Psoas muscle (tissue), 7 donors: ENCODE measurements at regions not wholly inside any gene's neighbourhood (a gene's known extent, or its start where the extent isn't known, plus 50 kb on each side); places are given as distances from the start of the nearest gene placed in this dataset.

Source experiments
- ATAC-seq, 4 donors: fragments of 200-7000 bp; cut with Tn5 transposase; one replicate each; pipeline ENCODE4 v1.9.1; 2020; ENCODE audit warnings: moderate library complexity in 3 of 4, mild to moderate bottlenecking in 2 of 4
- DNase-seq, 2 donors: peaks; one replicate each; pipeline ENCODE4 v3.0.0-alpha.2; 2020
- H3K27ac ChIP-seq: fragments of 200-600 bp; one replicate; pipeline ENCODE4 v1.8.0; 2022
- H3K27me3 ChIP-seq, 3 donors: fragments of 200-600 bp in 1 of 3; one replicate each; pipeline versions ENCODE4 v1.6.1 to v1.8.0; 2013 to 2022; ENCODE audit warnings: low read length in 2 of 3, mild to moderate bottlenecking in 2 of 3, moderate library complexity in 1 of 3; ENCODE audit not compliant: insufficient read depth in 3 of 3
- H3K36me3 ChIP-seq, 2 donors: fragments of 200-600 bp in 1 of 2; one replicate each; pipeline versions ENCODE4 v1.6.1 to v1.8.0; 2013 to 2022; ENCODE audit warnings: low read depth in 1 of 2, mild to moderate bottlenecking in 1 of 2, moderate library complexity in 1 of 2; ENCODE audit not compliant: insufficient read depth in 1 of 2
- H3K4me1 ChIP-seq: fragments of 200-600 bp; one replicate; pipeline ENCODE4 v1.8.0; 2022
- H3K4me3 ChIP-seq: fragments of 200-600 bp; one replicate; pipeline ENCODE4 v1.8.0; 2022; ENCODE audit warnings: mild to moderate bottlenecking
- H3K9me3 ChIP-seq: fragments of 200-600 bp; one replicate; pipeline ENCODE4 v1.8.0; 2022
- WGBS, 3 donors: extraction: QIAGEN DNeasy Blood & Tissue Kit; methylation state at CpG; one replicate each; pipeline versions ENCODE4 v1.1.6 to v1.1.7; 2013; 5-methylcytosine and 5-hydroxymethylcytosine counted together
- intact Hi-C, 2 donors: fragments of 100-400 bp; cut with DNase I; formaldehyde crosslinking; loops; one replicate each; pipeline versions ENCODE4 v1.11.0 to v1.14.2; 2022
- TF ChIP-seq, protein P1 (sequence below): fragments of 200-600 bp; IDR thresholded peaks from one replicate; pipeline ENCODE4 v1.8.0; 2022; ENCODE audit warnings: antibody characterized with exemption
- donor health status: healthy with polysubstance abuse.
- donor health status: DM: no; HTN: no; CAD: no; lungs with moderate emphysema.
- donor health status: Bipolar disorder and iron deficiency.
- donor health status: healthy.
- donor health status: DM: yes; HTN: yes; CAD: no.
- donor health status: DM: no; HTN: no; CAD: no.
- donor health status: DM: yes; HTN: yes; CAD: no.

DNA sequence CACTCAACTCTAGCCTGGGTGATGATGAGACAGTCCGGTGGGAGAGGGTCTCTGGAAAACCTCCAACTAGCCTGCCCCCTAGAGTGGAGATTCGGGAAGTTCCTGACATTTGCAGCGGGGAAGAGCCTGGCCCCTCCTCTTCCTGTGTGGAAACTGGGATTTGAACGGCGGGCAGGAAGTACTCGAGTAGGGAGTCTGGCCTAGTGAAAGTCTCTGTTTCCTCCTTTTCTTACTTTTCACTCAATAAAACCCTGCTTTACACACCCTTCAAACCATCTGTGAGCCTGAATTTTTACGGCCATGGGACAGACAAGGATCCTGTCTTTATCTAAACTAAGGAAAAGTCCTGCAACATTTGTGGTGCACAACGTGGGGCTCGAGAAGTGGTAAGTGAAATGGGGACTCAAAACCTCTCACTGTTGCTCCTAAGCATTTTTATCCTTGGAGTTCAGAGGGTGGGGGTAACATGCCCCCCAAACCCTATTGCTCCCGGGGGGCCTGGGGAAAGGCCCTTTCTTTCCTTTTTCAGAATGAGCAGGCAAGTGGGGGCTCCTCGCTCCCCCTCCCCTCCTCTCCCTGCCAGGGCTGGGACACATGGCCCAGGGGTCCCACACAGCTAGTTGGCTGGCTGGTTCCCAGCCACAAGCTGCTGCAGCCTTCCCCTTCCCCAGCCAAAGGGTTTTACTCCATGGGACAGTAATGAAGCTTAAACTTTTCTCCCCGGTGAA lies 224.7 kb upstream of the GBE1 start:
- TF ChIP-seq, protein P1, sequence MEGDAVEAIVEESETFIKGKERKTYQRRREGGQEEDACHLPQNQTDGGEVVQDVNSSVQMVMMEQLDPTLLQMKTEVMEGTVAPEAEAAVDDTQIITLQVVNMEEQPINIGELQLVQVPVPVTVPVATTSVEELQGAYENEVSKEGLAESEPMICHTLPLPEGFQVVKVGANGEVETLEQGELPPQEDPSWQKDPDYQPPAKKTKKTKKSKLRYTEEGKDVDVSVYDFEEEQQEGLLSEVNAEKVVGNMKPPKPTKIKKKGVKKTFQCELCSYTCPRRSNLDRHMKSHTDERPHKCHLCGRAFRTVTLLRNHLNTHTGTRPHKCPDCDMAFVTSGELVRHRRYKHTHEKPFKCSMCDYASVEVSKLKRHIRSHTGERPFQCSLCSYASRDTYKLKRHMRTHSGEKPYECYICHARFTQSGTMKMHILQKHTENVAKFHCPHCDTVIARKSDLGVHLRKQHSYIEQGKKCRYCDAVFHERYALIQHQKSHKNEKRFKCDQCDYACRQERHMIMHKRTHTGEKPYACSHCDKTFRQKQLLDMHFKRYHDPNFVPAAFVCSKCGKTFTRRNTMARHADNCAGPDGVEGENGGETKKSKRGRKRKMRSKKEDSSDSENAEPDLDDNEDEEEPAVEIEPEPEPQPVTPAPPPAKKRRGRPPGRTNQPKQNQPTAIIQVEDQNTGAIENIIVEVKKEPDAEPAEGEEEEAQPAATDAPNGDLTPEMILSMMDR: no peak
- WGBS, 3 donors: 85 to 89% (median 88%) methylated on average over 12 of the region's 12 CpGs
- no peak for ATAC-seq
- no peaks in the 10 kb centered on the region for H3K9me3 ChIP-seq
- no peaks in the 10 kb centered on the region for H3K4me1 ChIP-seq
- DNase-seq: no peak
- no peak overlapping the region for H3K27ac ChIP-seq
- no peak overlapping the region for H3K4me3 ChIP-seq
- H3K27me3 ChIP-seq: no peaks in the 10 kb centered on the region
- no peaks in the 10 kb centered on the region for H3K36me3 ChIP-seq
- intact Hi-C loops: loop anchor here in 1 of 2 donors (10.0 kb wide), 1 partner anchor 121 kb away; no protein-coding TSS in a partner anchor

DNA sequence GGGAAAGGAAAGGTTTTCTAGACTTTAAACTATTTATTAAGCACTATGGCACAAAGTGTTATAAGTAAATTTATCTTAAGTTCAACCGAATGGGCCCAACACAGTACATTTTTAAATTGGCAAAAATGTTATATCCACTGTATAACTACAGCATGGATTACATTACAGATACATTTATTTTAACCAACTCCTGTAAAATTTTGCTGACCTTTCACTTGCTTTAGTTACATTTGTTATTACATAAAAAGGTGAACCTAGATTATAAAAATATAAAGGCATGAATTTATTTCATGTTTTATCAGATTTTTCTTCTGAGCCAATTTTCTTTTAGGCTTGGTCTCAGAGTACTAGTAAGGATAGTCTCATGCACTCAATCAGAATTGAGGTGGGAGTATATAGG lies 221.9 kb upstream of the GBE1 start:
- no peak for DNase-seq
- WGBS, 3 donors: 86 to 93% (median 88%) methylated on average over 1 of the region's 1 CpG
- ATAC-seq: no peak
- Histone ChIP-seq H3K27me3 (no peaks in the 10 kb centered on the region), H3K36me3 (no peaks in the 10 kb centered on the region), H3K4me3 (no peak overlapping the region), H3K27ac (no peak overlapping the region), H3K9me3 (no peaks in the 10 kb centered on the region), H3K4me1 (no peaks in the 10 kb centered on the region)
- TF ChIP-seq, protein P1: no peak
- intact Hi-C loops: loop anchor here in 1 of 2 donors (10.0 kb wide), 1 partner anchor 119 kb away; no protein-coding TSS in a partner anchor

DNA sequence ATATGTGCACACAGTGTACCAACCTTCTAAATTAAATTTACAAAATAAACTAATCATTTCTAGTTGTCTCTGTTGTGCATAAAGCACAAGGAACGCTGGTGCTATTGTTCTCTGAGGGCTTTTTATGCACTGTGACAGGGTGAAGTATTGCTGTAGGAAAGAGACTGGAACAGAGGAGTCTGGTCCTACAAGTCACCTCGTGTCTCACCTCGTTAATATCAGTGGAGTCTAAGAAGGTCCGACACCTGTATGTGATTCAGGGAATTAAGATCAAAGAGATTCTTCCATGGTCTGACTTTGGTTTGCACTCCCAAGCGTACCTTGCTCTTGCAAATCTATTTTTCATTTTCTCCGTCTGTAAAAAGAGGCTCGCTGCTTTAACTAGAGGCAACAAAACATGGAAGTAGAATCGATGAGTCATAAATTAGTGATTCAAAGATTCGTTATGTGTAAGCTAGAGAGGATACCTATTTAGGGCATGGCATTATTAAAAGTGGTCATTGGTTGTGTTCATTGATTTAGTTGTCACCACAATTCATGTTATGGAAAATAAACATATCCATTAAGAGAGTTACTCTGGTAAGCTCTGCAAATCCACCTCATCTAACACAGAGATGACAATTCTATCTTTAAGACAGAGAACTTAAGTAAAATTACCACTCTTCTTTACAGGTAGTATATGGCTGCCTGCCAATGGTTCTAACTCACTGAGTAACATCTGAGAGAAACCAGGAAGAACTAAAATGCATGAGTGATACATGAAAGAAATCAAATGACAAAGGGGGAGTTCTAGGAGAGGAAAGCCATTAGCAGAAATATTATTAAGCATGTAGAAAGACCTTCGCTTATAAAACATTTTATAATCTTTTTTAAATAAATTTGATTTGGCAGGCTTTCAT lies 219.4 kb upstream of the GBE1 start:
- no peak for DNase-seq
- no peak for ATAC-seq
- TF ChIP-seq, protein P1: no peak
- Histone ChIP-seq H3K9me3 (no peaks in the 10 kb centered on the region), H3K36me3 (no peaks in the 10 kb centered on the region), H3K27ac (no peak overlapping the region), H3K4me3 (no peak overlapping the region), H3K4me1 (no peaks in the 10 kb centered on the region), H3K27me3 (no peaks in the 10 kb centered on the region)
- intact Hi-C loops: loop anchor here in 1 of 2 donors (10.0 kb wide), 1 partner anchor 116 kb away; no protein-coding TSS in a partner anchor
- WGBS, 3 donors: 70 to 71% (median 71%) methylated on average over 10 of the region's 10 CpGs

DNA sequence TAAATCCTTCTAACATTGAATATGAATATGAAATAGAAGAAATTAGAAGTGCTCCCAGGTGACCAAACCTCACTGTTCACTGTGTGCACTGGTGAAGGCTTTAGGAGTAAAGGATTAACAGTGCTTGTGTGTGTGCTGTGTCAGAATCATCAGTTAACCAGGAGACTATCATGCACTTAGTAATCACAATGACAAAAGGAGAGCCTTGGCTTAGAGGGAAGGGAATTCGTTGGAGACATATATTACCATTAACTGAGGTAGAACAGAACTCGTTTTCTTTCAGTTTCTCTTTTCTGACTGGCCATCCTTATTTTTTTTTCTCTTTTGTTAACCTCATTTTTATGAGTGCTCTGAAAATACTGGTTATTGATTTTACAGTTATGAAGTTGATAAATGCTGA lies 213.3 kb upstream of the GBE1 start:
- no peaks in the 10 kb centered on the region for H3K9me3 ChIP-seq
- TF ChIP-seq, protein P1: no peak
- no peaks in the 10 kb centered on the region for H3K27me3 ChIP-seq
- DNase-seq (no peak), ATAC-seq (no peak)
- intact Hi-C loops: no loop called here
- H3K36me3 ChIP-seq: no peaks in the 10 kb centered on the region
- no peaks in the 10 kb centered on the region for H3K4me1 ChIP-seq
- WGBS, 3 donors: 45 to 63% (median 51%) methylated on average over 2 of the region's 2 CpGs
- H3K4me3 ChIP-seq: no peak overlapping the region
- H3K27ac ChIP-seq: no peak overlapping the region
